Testis (tissue), 2 donors: ENCODE measurements at regions not wholly inside any gene's neighbourhood (a gene's known extent, or its start where the extent isn't known, plus 50 kb on each side); places are given as distances from the start of the nearest gene placed in this dataset.
"Not testable (repeated sequence)": the region's sequence is repeated elsewhere in the genome, so short reads cannot be mapped to it uniquely, and the experiment has no call there.

ENCODE experiments used
- DNase-seq: peaks from one replicate; pipeline ENCODE4 v3.0.0-alpha.2; 2019
- H3K27ac ChIP-seq, 2 donors: fragments of 200-600 bp; sonication (generic); one replicate each; pipeline ENCODE4 v1.5.1; 2019
- H3K27me3 ChIP-seq: fragments of 200-600 bp; sonication (generic); one replicate; pipeline ENCODE4 v1.5.1; 2019
- H3K36me3 ChIP-seq: fragments of 200-600 bp; sonication (generic); one replicate; pipeline ENCODE4 v1.5.1; 2017; ENCODE audit warnings: low read depth; ENCODE audit errors: missing control alignments
- H3K4me1 ChIP-seq: fragments of 200-600 bp; sonication (generic); one replicate; pipeline ENCODE4 v1.5.1; 2019
- H3K4me3 ChIP-seq, 2 donors: fragments of 200-600 bp; sonication (generic); one replicate each; pipeline ENCODE4 v1.5.1; 2017 to 2019
- H3K9me3 ChIP-seq: fragments of 200-600 bp; sonication (generic); one replicate; pipeline ENCODE4 v1.5.1; 2017
- CTCF ChIP-seq, 3 experiments: fragments of 450-650 bp in 2 of 3; fragments of 200-600 bp in 1 of 3; sonication (generic) in 1 of 3; IDR thresholded peaks; one replicate each; pipeline ENCODE4 v1.5.1; 2016 to 2019; ENCODE audit warnings: antibody characterized with exemption in 3 of 3, mild to moderate bottlenecking in 2 of 3, moderate library complexity in 1 of 3
- POLR2A ChIP-seq: fragments of 450-650 bp; IDR thresholded peaks from one replicate; pipeline ENCODE4 v1.6.1; 2017; ENCODE audit warnings: antibody characterized with exemption, mild to moderate bottlenecking, moderate library complexity
- WGBS, 2 donors: methylation state at CpG; one replicate each; pipeline ENCODE4 v1.1.5; 2018; 5-methylcytosine and 5-hydroxymethylcytosine counted together
- intact Hi-C: fragments of 100-400 bp; cut with DNase I; formaldehyde crosslinking; loops from one replicate; pipeline ENCODE4 v1.15.1; 2023; ENCODE audit warnings: low total_unique reads

GRCh38 chrX:52585892-52586291 is 68.8 kb downstream of the SSX7 start:
- TF ChIP-seq POLR2A (no peak), CTCF (IDR thresholded peaks at IDR 0.05) (no peak)
- intact Hi-C loops: no loop called here
- no peaks in the 10 kb centered on the region for H3K27me3 ChIP-seq
- no peaks in the 10 kb centered on the region for H3K36me3 ChIP-seq
- H3K27ac ChIP-seq: no peak overlapping the region
- no peaks in the 10 kb centered on the region for H3K4me1 ChIP-seq
- H3K4me3 ChIP-seq: no peak overlapping the region
- WGBS, 2 donors: 78 to 89% methylated on average over 3 of the region's 3 CpGs
- DNase-seq: no peak
- H3K9me3 ChIP-seq: no peaks in the 10 kb centered on the region

GRCh38 chrX:52577464-52578173 is 60.8 kb upstream of the XAGE1B start:
- Histone ChIP-seq H3K27me3 (no peaks in the 10 kb centered on the region), H3K4me1 (peaks cover 3% of the 10 kb centered on the region), H3K4me3 (no peak overlapping the region), H3K9me3 (no peaks in the 10 kb centered on the region), H3K36me3 (no peaks in the 10 kb centered on the region), H3K27ac (peak overlapping the region; percentile 63 to 64)
- intact Hi-C loops: no loop called here
- TF ChIP-seq POLR2A: no peak
- 68 to 78% methylated on average over 7 to 14 of the region's 15 CpGs for WGBS, 2 donors
- peak; percentile 58 for DNase-seq

- intact Hi-C loops: no loop called here
- no peak for TF ChIP-seq CTCF (IDR thresholded peaks at IDR 0.05)
- TF ChIP-seq POLR2A: no peak
- Histone ChIP-seq H3K36me3 (no peaks in the 10 kb centered on the region), H3K4me3 (no peak overlapping the region), H3K27me3 (no peaks in the 10 kb centered on the region), H3K9me3 (no peaks in the 10 kb centered on the region), H3K27ac (peak overlapping the region in 1 of 2 donors; percentile 63), H3K4me1 (peaks cover 3% of the 10 kb centered on the region)
- WGBS, 2 donors: 59 to 65% methylated on average over 7 to 8 of the region's 8 CpGs
- peak; percentile 53 for DNase-seq
Measured at GRCh38 chrX:52576946-52577345, 60.1 kb upstream of the XAGE1B start.

- TF ChIP-seq CTCF (IDR thresholded peaks at IDR 0.05) (no peak), POLR2A (no peak)
- Histone ChIP-seq H3K27ac (no peak overlapping the region), H3K36me3 (no peaks in the 10 kb centered on the region), H3K4me1 (peaks cover 3% of the 10 kb centered on the region), H3K27me3 (no peaks in the 10 kb centered on the region), H3K4me3 (no peak overlapping the region), H3K9me3 (no peaks in the 10 kb centered on the region)
- DNase-seq: no peak
- intact Hi-C loops: no loop called here
- WGBS, 2 donors: 22 to 61% methylated on average over 3 to 4 of the region's 5 CpGs
Measured at GRCh38 chrX:52576474-52576873, 59.6 kb upstream of the XAGE1B start.

- Histone ChIP-seq H3K36me3 (no peaks in the 10 kb centered on the region), H3K4me3 (no peak overlapping the region), H3K27me3 (no peaks in the 10 kb centered on the region), H3K9me3 (no peaks in the 10 kb centered on the region), H3K27ac (no peak overlapping the region), H3K4me1 (peaks cover 3% of the 10 kb centered on the region)
- peak; percentile 43 for DNase-seq
- intact Hi-C loops: no loop called here
- TF ChIP-seq POLR2A (no peak), CTCF (IDR thresholded peaks at IDR 0.05) (peak; percentile 45 to 69 (median 51))
- 23 to 32% methylated on average over 7 to 15 of the region's 15 CpGs for WGBS, 2 donors
Measured at GRCh38 chrX:52574416-52575275, 57.8 kb upstream of the XAGE1B start.

GRCh38 chrX:52568146-52568545 is 51.3 kb upstream of the XAGE1B start:
- H3K9me3 ChIP-seq, intact Hi-C loops, H3K27me3 ChIP-seq, H3K4me3 ChIP-seq, H3K4me1 ChIP-seq, H3K36me3 ChIP-seq: not testable (repeated sequence)
- peak overlapping the region; percentile 18 to 53 for H3K27ac ChIP-seq
- WGBS, 2 donors: 42 to 44% methylated on average over 11 to 12 of the region's 12 CpGs
- DNase-seq: peak; percentile 53
